Mesenchymal stem cell (in vitro differentiated cells and primary cell): ENCODE measurements at regions not wholly inside any gene's neighbourhood (a gene's known extent, or its start where the extent isn't known, plus 50 kb on each side); places are given as distances from the start of the nearest gene placed in this dataset.
"Not testable (repeated sequence)": the region's sequence is repeated elsewhere in the genome, so short reads cannot be mapped to it uniquely, and the experiment has no call there.

Experiments used
- DNase-seq: peaks from one replicate; pipeline ENCODE4 v3.0.0-alpha.2; 2013
- H2AFZ ChIP-seq: one replicate; pipeline ENCODE4 v1.6.1; 2013; ENCODE audit warnings: low read depth, mild to moderate bottlenecking, control low read depth, inconsistent platforms, low read length, moderate library complexity
- H2AK5ac ChIP-seq: 2 replicates; pipeline ENCODE4 v1.6.1; 2013; ENCODE audit warnings: low read length, moderate library complexity, mild to moderate bottlenecking, inconsistent platforms; ENCODE audit not compliant: severe bottlenecking
- H2BK120ac ChIP-seq: one replicate; pipeline ENCODE4 v1.6.1; 2013; ENCODE audit warnings: low read depth, mild to moderate bottlenecking, inconsistent platforms, low read length, moderate library complexity
- H2BK12ac ChIP-seq, 2 experiments: one replicate each; pipeline ENCODE4 v1.6.1; 2013; ENCODE audit warnings: inconsistent platforms in 2 of 2, low read length in 2 of 2, mild to moderate bottlenecking in 2 of 2, moderate library complexity in 2 of 2, control low read depth in 1 of 2
- H2BK15ac ChIP-seq: one replicate; pipeline ENCODE4 v1.6.1; 2013; ENCODE audit warnings: mild to moderate bottlenecking, low read depth, inconsistent platforms; ENCODE audit not compliant: poor library complexity, severe bottlenecking
- H2BK5ac ChIP-seq: 2 replicates; pipeline ENCODE4 v1.6.1; 2013; ENCODE audit warnings: low read depth, mild to moderate bottlenecking, low read length, control low read depth, inconsistent platforms; ENCODE audit not compliant: poor library complexity, severe bottlenecking
- H3K14ac ChIP-seq, 2 experiments: one replicate each; pipeline ENCODE4 v1.6.1; 2013; ENCODE audit warnings: inconsistent platforms in 2 of 2, low read length in 2 of 2, control low read depth in 1 of 2, mild to moderate bottlenecking in 1 of 2, moderate library complexity in 1 of 2
- H3K18ac ChIP-seq, 2 experiments: one replicate each; pipeline ENCODE4 v1.6.1; 2013; ENCODE audit warnings: inconsistent platforms in 2 of 2, low read length in 2 of 2, control low read depth in 1 of 2, low read depth in 1 of 2, mild to moderate bottlenecking in 1 of 2
- H3K23ac ChIP-seq, 2 experiments: one replicate each; pipeline ENCODE4 v1.6.1; 2013; ENCODE audit warnings: inconsistent platforms in 2 of 2, low read length in 2 of 2, mild to moderate bottlenecking in 2 of 2, moderate library complexity in 2 of 2, control low read depth in 1 of 2
- H3K27ac ChIP-seq: 2 replicates; pipeline ENCODE4 v1.5.1; 2013; ENCODE audit warnings: mild to moderate bottlenecking, moderate library complexity, low read length, control low read depth, inconsistent platforms; ENCODE audit not compliant: poor library complexity, severe bottlenecking
- H3K27me3 ChIP-seq, 2 experiments: 2 replicates each; pipeline versions ENCODE4 v1.6.1 to v1.7.0; 2013; ENCODE audit warnings: low read length in 2 of 2, mild to moderate bottlenecking in 2 of 2, moderate library complexity in 2 of 2, control low read depth in 1 of 2, inconsistent platforms in 1 of 2; ENCODE audit not compliant: control insufficient read depth in 1 of 2, insufficient read depth in 1 of 2
- H3K36me3 ChIP-seq, 2 experiments: 2 replicates each; pipeline versions ENCODE4 v1.6.1 to v1.7.0; 2013; ENCODE audit warnings: low read length in 2 of 2, control low read depth in 1 of 2, inconsistent platforms in 1 of 2, low read depth in 1 of 2, mild to moderate bottlenecking in 1 of 2; ENCODE audit not compliant: insufficient read depth in 2 of 2, control insufficient read depth in 1 of 2
- H3K4ac ChIP-seq, 2 experiments: one replicate each; pipeline ENCODE4 v1.6.1; 2013; ENCODE audit warnings: inconsistent platforms in 2 of 2, low read length in 2 of 2, mild to moderate bottlenecking in 2 of 2, moderate library complexity in 2 of 2, control low read depth in 1 of 2, low read depth in 1 of 2
- H3K4me1 ChIP-seq: 2 replicates; pipeline ENCODE4 v1.6.1; 2013; ENCODE audit warnings: low read depth, low read length, control low read depth; ENCODE audit not compliant: control insufficient read depth, insufficient read depth
- H3K4me2 ChIP-seq: 2 replicates; pipeline ENCODE4 v1.6.1; 2013; ENCODE audit warnings: low read length, mild to moderate bottlenecking, inconsistent platforms; ENCODE audit not compliant: poor library complexity, severe bottlenecking
- H3K4me3 ChIP-seq, 2 experiments: 2 replicates each; pipeline versions ENCODE4 v1.5.1 to v1.7.0; 2013; ENCODE audit warnings: low read length in 2 of 2, mild to moderate bottlenecking in 2 of 2, control low read depth in 1 of 2, low read depth in 1 of 2; ENCODE audit not compliant: insufficient read depth in 1 of 2
- H3K79me1 ChIP-seq: replicated peaks from 2 replicates; pipeline ENCODE4 v1.6.1; 2013; ENCODE audit warnings: mild to moderate bottlenecking, control low read depth, low read length, inconsistent platforms; ENCODE audit not compliant: poor library complexity, severe bottlenecking
- H3K9ac ChIP-seq: 2 replicates; pipeline ENCODE4 v1.7.0; 2013; ENCODE audit warnings: mild to moderate bottlenecking, low read length, moderate library complexity
- H3K9me3 ChIP-seq: 2 replicates; pipeline ENCODE4 v1.7.0; 2013; ENCODE audit warnings: mild to moderate bottlenecking, low read length; ENCODE audit not compliant: control insufficient read depth
- H4K8ac ChIP-seq: one replicate; pipeline ENCODE4 v1.6.1; 2013; ENCODE audit warnings: inconsistent platforms, mild to moderate bottlenecking, low read length, moderate library complexity
- H4K91ac ChIP-seq: one replicate; pipeline ENCODE4 v1.6.1; 2013; ENCODE audit warnings: mild to moderate bottlenecking, low read length, inconsistent platforms
- WGBS: methylation state at CpG from one replicate; pipeline ENCODE4 v1.1.7; 2013; ENCODE audit warnings: mixed read lengths; 5-methylcytosine and 5-hydroxymethylcytosine counted together

GRCh38 chr4:65998807-65999517 lies 328.7 kb upstream of the EPHA5 start:
- H3K4me1 ChIP-seq, H3K27me3 ChIP-seq, H3K9ac ChIP-seq, H2BK12ac ChIP-seq, H3K4me3 ChIP-seq, H3K9me3 ChIP-seq, H3K36me3 ChIP-seq, H4K8ac ChIP-seq, H2AFZ ChIP-seq, H4K91ac ChIP-seq, H3K4ac ChIP-seq, H2BK5ac ChIP-seq, H3K14ac ChIP-seq, H3K18ac ChIP-seq, H2BK120ac ChIP-seq, H2AK5ac ChIP-seq, H3K4me2 ChIP-seq, DNase-seq, H3K27ac ChIP-seq, H3K79me1 ChIP-seq, H2BK15ac ChIP-seq, H3K23ac ChIP-seq: not testable (repeated sequence)
- WGBS = 76% methylated on average over 28 of the region's 29 CpGs

GRCh38 chr4:65983061-65983460 lies 312.8 kb upstream of the EPHA5 start:
- no peaks in the 10 kb centered on the region for H3K36me3 ChIP-seq
- H3K79me1 ChIP-seq = no peaks in the 10 kb centered on the region
- H3K4ac ChIP-seq = no peak overlapping the region
- H3K4me3 ChIP-seq = no peak overlapping the region
- no peak overlapping the region for H2AFZ ChIP-seq
- H2AK5ac ChIP-seq = no peak overlapping the region
- no peaks in the 10 kb centered on the region for H3K27me3 ChIP-seq
- no peaks in the 10 kb centered on the region for H3K4me1 ChIP-seq
- H2BK12ac ChIP-seq = no peak overlapping the region
- H2BK5ac ChIP-seq = no peak overlapping the region
- no peak for DNase-seq
- H2BK15ac ChIP-seq = no peak overlapping the region
- H3K9me3 ChIP-seq = no peaks in the 10 kb centered on the region
- H3K4me2 ChIP-seq = no peak overlapping the region
- no peak overlapping the region for H4K91ac ChIP-seq
- H3K14ac ChIP-seq = no peak overlapping the region
- H4K8ac ChIP-seq = no peak overlapping the region
- 100% methylated on average over 2 of the region's 2 CpGs for WGBS
- no peak overlapping the region for H3K27ac ChIP-seq
- no peak overlapping the region for H2BK120ac ChIP-seq
- no peak overlapping the region for H3K18ac ChIP-seq
- H3K9ac ChIP-seq = no peak overlapping the region
- no peak overlapping the region for H3K23ac ChIP-seq

- Histone ChIP-seq H3K27ac (no peak overlapping the region), H3K36me3 (no peaks in the 10 kb centered on the region), H3K9ac (no peak overlapping the region), H3K4me2 (no peak overlapping the region), H2AFZ (no peak overlapping the region), H3K4ac (no peak overlapping the region), H3K9me3 (peaks cover 5% of the 10 kb centered on the region), H2BK5ac (no peak overlapping the region), H4K91ac (no peak overlapping the region), H2BK15ac (no peak overlapping the region), H4K8ac (no peak overlapping the region), H3K4me3 (no peak overlapping the region), H3K79me1 (no peaks in the 10 kb centered on the region), H2AK5ac (no peak overlapping the region), H3K18ac (no peak overlapping the region), H2BK12ac (no peak overlapping the region), H3K4me1 (no peaks in the 10 kb centered on the region), H2BK120ac (no peak overlapping the region), H3K14ac (no peak overlapping the region), H3K23ac (no peak overlapping the region), H3K27me3 (no peaks in the 10 kb centered on the region)
- no peak for DNase-seq
- WGBS = 79% methylated on average over 1 of the region's 2 CpGs
These were observed 306.0 kb upstream of the EPHA5 start for GRCh38 chr4:65976287-65976686.

- Histone ChIP-seq H2BK15ac (no peak overlapping the region), H3K27ac (no peak overlapping the region), H4K91ac (no peak overlapping the region), H3K4me2 (peak overlapping the region; percentile 11), H3K18ac (no peak overlapping the region), H3K79me1 (no peaks in the 10 kb centered on the region), H3K4me1 (peaks cover 2% of the 10 kb centered on the region), H3K9me3 (peaks cover 5% of the 10 kb centered on the region), H2BK12ac (no peak overlapping the region), H3K14ac (no peak overlapping the region), H4K8ac (no peak overlapping the region), H3K23ac (no peak overlapping the region), H3K27me3 (no peaks in the 10 kb centered on the region), H2AK5ac (no peak overlapping the region), H2BK120ac (no peak overlapping the region), H3K4me3 (no peak overlapping the region), H2AFZ (no peak overlapping the region), H3K36me3 (no peaks in the 10 kb centered on the region), H3K9ac (no peak overlapping the region), H2BK5ac (no peak overlapping the region), H3K4ac (no peak overlapping the region)
- 80% methylated on average over 5 of the region's 9 CpGs for WGBS
- no peak for DNase-seq
These were observed 302.9 kb upstream of the EPHA5 start for GRCh38 chr4:65973186-65973585.
